HG03159 (cell line): ENCODE measurements at regions not wholly inside any gene's neighbourhood (a gene's known extent, or its start where the extent isn't known, plus 50 kb on each side); places are given as distances from the start of the nearest gene placed in this dataset.
"Not testable (repeated sequence)": the region's sequence is repeated elsewhere in the genome, so short reads cannot be mapped to it uniquely, and the experiment has no call there.

Experiments
- ATAC-seq: cut with Tn5 transposase; IDR thresholded peaks from one replicate; pipeline ENCODE4 v1.9.1; 2021; ENCODE audit warnings: mild to moderate bottlenecking, moderate library complexity; ENCODE audit not compliant: unreplicated experiment

DNA sequence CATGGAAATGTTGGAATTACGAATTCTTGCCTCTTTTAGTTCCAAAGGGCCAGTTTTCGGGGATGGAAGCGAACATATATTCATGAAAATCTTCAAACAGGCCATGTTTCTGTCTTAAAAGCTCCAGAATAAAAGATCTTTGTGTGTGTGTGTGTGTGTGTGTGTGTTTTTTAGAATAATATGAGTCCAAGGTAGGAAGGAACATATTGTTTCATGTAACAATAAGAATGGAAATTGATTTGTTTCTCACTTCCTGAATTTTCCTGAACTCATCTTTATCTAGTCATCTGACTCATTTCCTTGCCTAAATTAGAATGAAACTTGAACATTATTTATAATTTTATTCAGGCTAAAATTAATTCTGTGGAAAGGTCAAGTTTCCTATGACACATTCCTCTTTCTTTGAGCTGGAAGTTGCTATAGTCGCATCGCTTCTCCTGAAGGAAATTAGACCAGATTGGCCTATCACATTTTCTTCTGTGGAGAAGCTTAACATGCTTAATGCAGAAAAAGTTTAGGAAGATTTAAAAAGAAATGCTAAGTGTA lies 805.1 kb upstream of the ADAMTS5 start:
- ATAC-seq = no peak

- no peak for ATAC-seq
Observed at GRCh38 chr21:27769763-27770162, 802.9 kb upstream of the ADAMTS5 start.

- ATAC-seq = not testable (repeated sequence)
Observed at GRCh38 chr21:27768046-27768637, 801.3 kb upstream of the ADAMTS5 start.

DNA sequence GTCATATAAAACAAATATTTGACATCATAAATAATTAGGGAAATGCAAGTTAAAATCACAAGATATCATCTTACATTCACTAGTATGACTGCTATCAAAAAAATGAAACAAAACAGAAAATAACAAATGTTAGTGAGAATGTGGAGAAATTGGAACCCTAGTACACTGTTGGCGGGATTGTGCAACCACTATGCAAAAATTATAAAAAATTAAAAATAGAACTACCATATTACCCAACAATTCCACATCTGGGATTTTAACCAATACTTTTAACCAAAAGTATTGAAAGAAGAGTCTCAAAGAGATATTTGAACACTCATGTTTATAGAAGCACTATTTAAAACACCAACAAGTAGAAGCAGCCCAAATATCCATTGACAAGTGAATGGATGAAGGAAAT lies 797.2 kb upstream of the ADAMTS5 start:
- no peak for ATAC-seq

GRCh38 chr21:27761623-27762022 lies 794.7 kb upstream of the ADAMTS5 start:
- no peak for ATAC-seq

DNA sequence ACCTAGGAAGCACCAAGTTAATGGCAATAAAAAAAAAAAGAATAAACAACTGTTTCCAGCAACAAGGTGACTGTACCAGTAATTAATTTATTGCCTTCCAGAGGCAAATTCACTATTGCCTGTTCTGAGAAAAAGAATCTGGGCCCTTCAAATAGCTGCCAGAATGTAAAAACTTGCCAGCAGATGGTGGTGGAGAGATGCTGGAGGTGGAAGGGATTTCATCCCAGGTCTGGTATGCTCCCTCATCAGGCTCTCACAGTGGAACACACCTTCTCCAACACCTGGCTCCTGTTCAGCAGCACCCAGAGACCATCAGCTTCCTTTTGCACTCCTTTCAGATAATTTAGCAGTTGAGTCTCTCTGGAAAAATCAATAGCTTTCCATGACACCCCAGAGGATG lies 792.9 kb upstream of the ADAMTS5 start:
- no peak for ATAC-seq

DNA sequence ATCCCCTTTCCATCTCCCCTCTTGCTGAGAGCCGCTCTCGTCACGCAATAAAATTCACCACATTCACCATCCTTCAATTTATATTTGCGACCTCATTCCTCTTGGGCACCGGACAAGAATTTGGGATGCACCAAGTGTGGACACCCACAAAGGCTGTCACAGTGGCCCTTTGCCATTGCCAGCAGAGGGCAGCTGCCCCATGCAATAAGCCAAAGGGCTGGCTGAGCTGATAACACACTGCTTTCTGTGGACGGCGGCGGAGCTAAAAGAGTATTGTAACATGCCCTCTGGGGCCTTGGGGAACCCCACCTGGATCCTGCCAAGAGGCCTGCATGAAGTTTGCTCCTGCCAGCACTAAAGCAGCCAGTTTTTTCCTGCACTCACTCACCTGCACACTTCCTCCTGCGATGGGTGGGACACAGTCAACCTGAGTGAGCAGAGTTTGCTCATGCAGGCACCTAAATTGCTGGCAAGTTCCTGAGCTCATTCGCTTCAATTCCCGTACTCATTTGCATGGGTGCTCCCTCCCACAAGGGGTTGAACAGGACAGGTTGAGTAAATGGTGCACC lies 792.3 kb upstream of the ADAMTS5 start:
- ATAC-seq = no peak

DNA sequence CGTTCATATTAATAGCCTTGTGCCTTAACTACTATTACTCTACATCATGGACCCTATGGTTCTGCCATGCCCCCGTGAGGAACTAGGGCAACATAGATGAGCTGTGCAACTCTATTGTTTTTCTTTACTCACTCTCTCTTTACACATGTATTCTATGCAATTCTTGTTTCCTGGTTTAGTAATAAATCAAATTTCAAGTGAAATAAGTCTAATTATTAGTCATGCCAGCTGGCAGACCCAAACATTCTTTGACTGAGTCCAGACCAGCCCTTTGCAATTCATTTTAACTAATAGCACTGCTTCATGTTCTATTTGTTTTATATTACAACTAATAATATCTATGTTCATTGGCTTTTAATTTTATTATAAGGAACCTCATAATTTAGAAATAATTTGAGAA lies 789.3 kb upstream of the ADAMTS5 start:
- no peak for ATAC-seq

- no peak for ATAC-seq
Observed at GRCh38 chr21:27743971-27744564, 777.2 kb upstream of the ADAMTS5 start.

DNA sequence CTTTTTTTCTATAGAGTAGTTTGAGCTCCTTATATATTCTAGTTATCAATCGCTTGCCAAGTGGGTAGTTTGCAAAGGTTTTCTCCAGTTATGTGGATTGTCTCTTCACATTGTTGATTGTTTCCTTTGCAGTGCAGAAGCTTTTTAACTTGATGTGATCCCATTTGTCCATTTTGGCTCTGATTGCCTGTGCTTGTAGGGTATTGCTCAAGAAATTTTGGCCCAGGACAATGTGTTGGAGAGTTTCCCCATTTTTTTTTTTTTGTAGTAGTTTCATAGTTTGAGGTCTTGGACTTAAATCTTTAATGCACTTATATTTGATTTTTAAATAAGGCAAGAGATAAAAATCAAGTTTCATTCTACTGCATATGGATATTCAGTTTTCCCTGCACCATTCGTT lies 774.8 kb upstream of the ADAMTS5 start:
- no peak for ATAC-seq

DNA sequence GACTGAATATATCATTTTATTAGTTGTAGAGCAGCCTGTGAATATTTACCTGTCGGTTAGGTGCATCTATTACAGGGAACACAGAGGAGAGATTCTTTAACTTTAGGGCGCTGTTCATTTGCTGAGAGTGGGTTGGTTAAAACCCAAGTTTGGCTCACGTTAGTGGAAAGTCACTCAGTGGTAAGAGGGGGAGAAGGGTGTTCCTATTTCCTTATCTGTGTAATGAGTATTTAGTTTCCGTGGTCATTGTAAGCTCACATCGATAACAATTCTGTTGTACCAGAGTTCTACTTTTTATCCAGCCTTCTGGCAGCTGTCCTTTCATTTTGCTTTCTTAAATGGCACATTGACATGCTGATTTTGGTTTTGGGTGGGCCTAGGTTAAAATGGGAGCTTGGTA lies 773.2 kb upstream of the ADAMTS5 start:
- ATAC-seq = no peak

DNA sequence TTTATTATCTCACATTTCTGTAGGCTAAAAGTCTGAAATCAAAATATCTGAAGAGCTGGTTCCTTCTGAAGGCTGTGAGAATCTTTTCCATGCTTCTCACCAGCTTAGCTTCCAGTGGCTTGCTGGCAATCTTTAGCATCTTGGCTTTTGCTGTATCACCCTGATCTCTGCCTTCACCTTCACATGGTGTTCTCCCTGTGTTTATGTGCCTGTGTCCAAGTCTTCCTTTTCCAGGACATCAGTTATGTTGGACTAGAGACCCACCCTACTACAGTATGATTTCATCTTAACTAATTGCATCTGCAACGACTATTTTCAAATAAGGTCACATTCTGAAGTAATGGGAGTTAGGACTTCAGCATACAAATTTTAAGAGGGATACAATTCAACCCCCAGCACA lies 772.3 kb upstream of the ADAMTS5 start:
- ATAC-seq = no peak

DNA sequence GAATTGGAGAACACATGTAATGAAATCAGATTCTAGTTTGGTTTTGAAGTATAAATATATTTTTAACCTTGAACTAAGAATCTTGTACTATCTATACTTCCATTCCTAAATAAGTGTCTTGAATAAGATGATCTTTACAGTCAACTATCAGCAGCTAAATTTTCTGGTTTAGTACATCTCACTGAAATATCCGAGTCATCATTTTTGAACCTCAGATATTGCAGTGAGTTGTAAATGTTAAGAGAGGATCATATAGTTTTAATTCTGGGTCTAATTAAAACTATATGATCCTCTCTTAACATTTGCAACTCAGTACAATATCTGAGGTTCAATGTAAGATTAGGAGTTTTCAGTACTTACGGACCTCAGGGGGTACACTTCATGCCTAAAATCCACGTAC lies 768.8 kb upstream of the ADAMTS5 start:
- no peak for ATAC-seq

DNA sequence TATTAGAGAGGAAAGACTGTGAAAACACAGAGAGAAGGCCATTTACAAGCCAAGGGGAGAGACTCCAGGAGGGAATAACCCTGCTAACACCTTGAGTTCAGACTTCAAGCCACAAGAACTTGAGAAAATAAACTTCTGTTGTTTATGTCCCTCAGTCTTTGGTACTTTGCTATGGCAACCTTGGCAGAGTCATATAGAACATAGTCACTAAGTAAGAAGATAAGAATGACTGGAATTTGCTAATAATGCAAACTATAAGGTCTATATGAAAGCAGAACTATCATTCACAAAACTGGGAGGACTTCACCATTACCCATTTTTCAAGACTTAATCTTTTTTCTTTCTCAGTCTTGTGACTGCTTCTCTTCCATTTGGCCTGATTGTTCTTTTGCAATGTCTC lies 767.3 kb upstream of the ADAMTS5 start:
- no peak for ATAC-seq

DNA sequence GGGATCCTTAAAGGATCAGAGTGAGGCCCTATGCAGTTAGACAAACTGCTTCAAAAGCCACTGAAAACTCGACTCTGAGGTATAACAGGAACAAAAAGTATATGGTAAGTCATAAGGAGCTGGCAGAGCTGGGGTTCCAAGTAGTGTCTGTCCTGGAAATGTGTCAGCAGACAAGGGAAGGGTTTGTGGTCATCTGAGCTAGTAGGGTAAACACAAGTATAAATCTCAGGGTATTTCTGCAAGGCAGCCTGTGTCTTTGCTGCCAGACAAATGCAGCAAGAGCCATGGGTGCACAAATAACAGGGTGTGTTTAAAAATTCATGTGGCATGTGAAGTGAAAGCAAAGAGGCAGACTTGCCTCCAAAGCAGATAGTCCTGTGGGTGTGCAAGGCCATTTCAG lies 759.0 kb upstream of the ADAMTS5 start:
- no peak for ATAC-seq

DNA sequence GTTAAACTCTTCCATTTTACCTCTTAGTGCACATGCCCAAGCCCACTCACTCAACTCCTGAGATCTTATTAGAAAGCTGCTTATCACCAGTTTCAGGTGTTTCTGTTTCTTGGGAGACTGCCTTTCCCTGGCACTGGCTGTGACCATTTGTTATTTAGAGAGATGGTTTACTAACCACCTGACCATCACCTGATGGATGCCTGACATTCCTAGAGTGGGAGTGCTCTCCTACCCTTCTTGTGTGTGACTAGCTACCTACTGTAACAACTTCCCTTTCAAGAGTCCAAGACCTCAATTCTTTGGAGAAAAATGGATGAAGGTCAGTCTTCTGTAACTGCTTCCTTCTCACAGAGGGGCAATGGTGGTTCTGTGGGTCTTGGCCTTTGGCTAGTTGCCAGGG lies 755.2 kb upstream of the ADAMTS5 start:
- ATAC-seq = no peak

GRCh38 chr21:27721675-27722074 lies 754.8 kb upstream of the ADAMTS5 start:
- ATAC-seq = no peak

- ATAC-seq = no peak
Observed at GRCh38 chr21:27719226-27719625, 752.3 kb upstream of the ADAMTS5 start.

DNA sequence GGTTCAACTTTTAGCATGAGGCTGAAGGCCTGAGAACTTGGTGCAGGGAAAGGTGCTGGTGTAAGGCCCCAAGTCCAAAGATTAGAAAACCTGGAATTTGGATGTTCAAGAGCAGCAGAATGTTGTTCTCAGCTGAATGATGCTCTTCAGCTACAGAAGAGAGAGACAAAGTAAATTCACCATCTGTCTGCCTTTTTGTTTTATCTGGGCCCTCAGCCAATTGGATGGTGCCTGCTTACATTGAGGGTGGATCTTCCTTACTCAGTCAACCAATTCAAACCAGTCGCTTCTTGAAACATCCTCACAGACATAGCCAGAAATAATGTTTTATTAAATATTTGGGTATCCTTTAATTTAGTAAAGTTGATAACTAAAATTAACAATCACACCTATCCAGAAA lies 748.2 kb upstream of the ADAMTS5 start:
- no peak for ATAC-seq

GRCh38 chr21:27713154-27714109 lies 746.5 kb upstream of the ADAMTS5 start:
- ATAC-seq = no peak

DNA sequence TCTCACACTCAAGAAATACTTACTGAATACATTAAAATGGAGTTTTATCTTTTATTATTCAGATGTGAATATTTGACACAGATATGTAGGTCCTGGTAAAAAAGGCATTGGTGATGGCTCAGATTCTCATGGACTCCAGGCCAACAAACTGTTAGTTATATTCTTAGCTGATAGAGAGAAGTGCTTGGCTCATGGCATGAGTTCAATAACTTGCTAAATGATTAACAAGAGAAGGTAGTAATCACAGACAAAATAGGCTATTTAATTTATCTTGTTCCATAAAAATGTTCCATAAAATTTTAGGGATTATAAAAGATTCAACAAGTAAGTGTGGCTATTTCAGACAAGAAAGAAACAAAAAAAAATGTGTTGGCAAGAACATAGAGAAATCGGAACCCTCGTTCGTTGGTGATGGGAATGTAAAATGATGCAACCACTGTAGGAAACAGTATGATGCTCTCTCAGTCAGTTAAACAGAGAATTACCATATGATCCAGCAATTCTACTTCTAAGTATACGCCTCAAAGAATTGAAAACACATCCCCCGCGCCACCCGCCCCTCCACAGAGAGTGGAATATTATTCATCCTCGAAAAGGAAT lies 737.8 kb upstream of the ADAMTS5 start:
- ATAC-seq = no peak
